GM21381 (cell line): ENCODE measurements at regions not wholly inside any gene's neighbourhood (a gene's known extent, or its start where the extent isn't known, plus 50 kb on each side); places are given as distances from the start of the nearest gene placed in this dataset.
"Not testable (repeated sequence)": the region's sequence is repeated elsewhere in the genome, so short reads cannot be mapped to it uniquely, and the experiment has no call there.

Experiments used
- ATAC-seq: cut with Tn5 transposase; IDR thresholded peaks from one replicate; pipeline ENCODE4 v1.9.1; 2021; ENCODE audit warnings: mild to moderate bottlenecking, moderate library complexity; ENCODE audit not compliant: unreplicated experiment

- no peak for ATAC-seq
Measured at GRCh38 chr2:193476171-193476800, 1281.6 kb upstream of the TMEFF2 start.

DNA sequence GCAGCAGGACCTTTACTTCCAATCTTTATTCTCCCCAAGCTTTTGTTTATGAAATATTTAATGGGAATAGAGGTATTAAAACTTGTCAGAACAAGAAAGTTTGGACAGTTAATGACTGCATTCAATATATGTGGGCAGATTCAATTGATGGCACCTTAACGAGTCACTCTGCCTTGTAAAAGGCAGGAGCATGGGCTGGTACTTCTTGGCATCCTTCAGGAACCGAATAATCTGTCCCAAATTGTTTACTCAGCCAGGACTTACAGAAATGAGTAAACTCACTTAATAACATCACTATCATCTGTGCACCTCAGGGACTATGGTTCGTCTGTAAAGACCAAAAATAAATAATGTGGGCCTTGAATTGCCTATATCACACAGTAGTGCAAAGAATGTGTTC lies 1280.3 kb upstream of the TMEFF2 start:
- no peak for ATAC-seq

DNA sequence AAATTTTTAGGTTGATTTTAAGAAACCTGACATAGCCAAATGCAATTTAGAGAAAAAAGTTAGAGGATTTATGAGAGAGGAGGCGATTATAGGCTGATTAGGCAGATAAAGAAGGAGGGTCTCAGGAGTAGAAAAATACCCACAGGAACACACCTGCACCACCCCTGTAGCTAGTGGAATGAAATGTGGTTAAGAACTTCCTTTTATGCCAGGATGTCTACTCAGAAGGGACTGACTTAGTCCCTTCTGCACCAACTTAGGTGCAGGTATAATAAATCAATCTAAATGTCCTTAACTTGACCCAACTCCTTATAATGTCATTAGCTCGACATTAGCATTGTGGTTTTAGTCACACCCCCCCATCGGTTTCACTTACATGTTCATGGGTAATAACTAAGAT lies 1274.5 kb upstream of the TMEFF2 start:
- ATAC-seq = no peak

- ATAC-seq = no peak
Measured at GRCh38 chr2:193467276-193467987, 1272.7 kb upstream of the TMEFF2 start.

- ATAC-seq = no peak
Measured at GRCh38 chr2:193463011-193463410, 1268.3 kb upstream of the TMEFF2 start.

GRCh38 chr2:193462411-193462810 lies 1267.7 kb upstream of the TMEFF2 start:
- no peak for ATAC-seq

- ATAC-seq = no peak
Measured at GRCh38 chr2:193461431-193461934, 1266.8 kb upstream of the TMEFF2 start.

DNA sequence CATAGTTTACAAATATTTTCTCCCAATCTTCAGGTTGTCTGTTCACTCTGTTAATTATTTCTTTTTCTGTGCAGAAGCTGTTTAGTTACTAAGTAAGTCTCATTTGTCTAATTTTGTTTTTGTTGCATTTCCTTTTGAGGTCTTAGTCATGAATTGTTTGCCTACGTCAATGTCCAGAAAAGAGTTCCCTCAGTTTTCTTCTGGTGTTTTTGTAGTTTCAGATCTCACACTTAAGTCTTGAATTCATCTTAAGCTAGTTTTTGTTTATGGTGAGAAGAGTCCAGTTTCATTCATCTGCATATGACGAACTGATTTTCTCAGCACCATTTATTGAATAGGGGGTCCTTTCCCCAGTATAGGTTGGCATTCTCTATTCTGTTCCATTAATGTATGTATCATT lies 1252.2 kb upstream of the TMEFF2 start:
- ATAC-seq = no peak

- ATAC-seq = no peak
Measured at GRCh38 chr2:193442293-193442692, 1247.6 kb upstream of the TMEFF2 start.

- ATAC-seq = no peak
Measured at GRCh38 chr2:193428336-193428818, 1233.6 kb upstream of the TMEFF2 start.

DNA sequence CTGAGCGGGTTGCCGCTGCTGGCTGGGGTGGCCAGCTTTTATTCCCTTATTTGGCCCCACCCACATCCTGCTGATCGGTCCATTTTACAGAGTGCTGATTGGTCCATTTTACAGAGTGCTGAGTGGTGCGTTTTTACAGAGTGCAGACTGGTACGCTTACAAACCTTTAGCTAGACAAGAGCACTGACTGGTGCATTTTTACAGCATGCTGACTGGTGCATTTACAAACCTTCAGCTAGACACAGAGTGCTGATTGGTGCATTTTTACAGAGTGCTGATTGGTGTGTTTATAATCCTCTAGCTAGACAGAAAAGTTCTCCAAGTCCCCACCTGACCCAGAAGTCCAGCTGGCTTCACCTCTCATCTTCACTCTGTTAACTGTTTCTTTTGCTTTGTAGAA lies 1217.6 kb upstream of the TMEFF2 start:
- not testable (repeated sequence) for ATAC-seq

GRCh38 chr2:193409951-193410350 lies 1215.2 kb upstream of the TMEFF2 start:
- ATAC-seq = no peak

- no peak for ATAC-seq
Measured at GRCh38 chr2:193382583-193382982, 1187.8 kb upstream of the TMEFF2 start.

- ATAC-seq = no peak
Measured at GRCh38 chr2:193377789-193378188, 1183.1 kb upstream of the TMEFF2 start.

DNA sequence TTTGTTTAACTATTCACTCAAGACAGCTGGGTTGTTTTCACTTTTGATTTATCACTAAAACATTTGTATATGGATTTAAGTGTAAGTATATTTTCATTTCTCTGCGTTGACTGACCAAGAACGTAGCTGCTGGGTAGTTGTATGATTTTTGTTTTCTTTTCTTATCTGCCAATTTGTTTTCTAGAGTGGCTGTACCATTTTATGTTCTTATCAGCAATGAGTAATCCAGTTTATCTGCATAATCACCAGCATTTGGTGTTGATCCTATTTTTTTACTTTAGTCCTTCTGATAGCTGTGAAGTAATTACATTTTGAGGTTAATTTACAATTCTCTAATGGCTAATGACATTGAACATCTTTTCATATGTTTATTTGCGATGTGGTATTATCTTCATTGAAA lies 1178.4 kb upstream of the TMEFF2 start:
- ATAC-seq = no peak

GRCh38 chr2:193371200-193371599 lies 1176.5 kb upstream of the TMEFF2 start:
- ATAC-seq = no peak

- no peak for ATAC-seq
Measured at GRCh38 chr2:193368615-193369014, 1173.9 kb upstream of the TMEFF2 start.

DNA sequence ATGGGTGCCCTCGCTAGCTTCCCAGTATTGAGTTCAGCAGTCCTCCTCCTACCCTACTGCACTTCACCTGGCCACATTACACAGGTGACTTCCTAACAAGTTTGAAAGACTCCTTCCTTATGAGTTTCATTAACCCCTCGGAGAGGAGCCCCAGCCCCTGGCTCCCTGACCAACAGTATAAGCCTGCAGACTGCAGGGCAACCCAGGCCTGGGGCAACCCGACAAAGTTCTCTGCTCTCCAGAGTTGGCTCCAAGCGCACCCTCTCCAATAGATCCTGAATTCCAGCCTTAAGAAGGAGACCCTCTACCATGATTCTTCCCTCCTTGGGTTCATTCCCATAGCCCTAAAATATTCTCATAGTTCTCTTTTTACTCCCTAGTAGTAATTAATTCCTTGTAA lies 1162.8 kb upstream of the TMEFF2 start:
- ATAC-seq = no peak

DNA sequence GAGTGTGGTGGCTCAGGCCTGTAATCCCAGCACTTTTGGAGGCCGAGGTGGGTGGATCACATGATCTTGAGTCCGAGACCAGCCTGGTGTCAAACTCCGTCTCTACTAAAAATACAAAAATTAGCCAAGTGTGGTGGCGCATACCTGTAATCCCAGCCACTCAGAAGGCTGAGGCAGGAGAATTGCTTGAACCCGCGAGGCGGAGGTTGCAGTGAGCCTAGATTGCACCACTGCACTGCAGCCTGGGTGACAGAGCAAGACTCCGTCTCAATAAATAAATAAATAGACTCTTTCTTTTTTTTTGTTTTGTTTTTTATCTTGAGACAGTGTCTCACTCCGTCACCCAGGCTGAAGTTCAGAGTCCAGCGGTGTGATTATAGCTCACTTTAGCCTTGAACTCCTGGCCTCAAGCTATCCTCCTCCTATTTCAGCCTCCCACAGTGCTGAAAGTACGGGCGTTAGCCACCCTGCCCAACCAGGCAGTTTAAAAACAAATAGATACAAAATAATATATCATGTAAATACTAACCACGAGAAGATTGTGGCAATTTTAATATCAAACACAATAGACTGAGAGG lies 1158.0 kb upstream of the TMEFF2 start:
- ATAC-seq = not testable (repeated sequence)

DNA sequence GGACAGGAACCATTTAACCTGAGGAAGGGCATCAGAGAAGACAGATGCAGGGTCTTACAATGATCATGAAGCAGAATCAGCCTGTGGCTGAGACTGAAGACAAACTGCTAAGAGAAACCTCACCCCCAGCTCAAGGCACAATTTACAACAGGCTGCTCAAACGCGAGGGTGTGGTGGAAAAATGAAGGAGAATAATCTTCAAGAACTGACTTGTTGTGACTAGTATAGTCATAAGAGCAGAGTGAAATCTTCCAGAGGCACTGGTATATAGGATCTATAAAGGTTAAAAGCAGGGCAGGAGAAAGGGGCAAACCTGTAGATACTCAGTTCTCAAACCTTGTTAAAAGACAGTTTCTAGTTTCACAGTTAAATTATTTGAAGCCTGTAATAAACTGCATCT lies 1155.8 kb upstream of the TMEFF2 start:
- ATAC-seq = no peak

DNA sequence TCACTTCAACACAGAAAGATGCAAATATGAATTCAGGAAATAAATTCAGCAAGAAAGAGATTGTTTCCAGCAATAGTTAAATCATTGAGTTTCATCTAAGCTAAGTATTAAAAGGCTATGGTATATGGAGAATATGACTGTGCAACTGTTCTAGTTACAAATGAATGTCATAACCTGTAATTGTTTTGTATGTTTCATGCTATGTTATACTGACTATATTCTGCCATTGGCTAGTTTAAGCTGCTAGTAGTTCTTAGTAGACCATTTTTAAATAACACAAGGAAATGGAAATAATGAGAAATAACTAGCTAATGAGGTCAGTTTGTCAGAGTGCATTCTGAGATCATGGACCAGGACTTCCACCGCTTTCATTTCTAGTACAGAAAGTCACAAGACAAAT lies 1154.9 kb upstream of the TMEFF2 start:
- ATAC-seq = no peak

DNA sequence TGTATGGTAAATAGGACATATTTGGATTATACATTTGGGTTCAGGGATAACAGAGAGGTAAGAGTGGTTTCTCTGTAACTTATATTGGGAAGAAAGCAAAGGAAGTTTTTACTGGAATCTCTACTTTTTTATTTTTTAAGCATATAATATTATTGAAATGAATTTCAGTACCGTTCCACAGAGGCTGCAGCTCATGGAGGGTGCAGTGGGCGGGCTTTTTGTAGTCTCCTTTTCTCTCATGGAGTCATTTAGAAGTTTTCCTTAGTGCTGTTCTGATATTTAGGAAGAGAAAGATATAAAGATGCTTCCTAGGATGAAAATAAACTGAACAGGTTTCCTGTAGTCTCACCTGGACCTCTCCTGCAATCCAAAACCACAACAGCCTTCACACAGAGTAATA lies 1153.3 kb upstream of the TMEFF2 start:
- ATAC-seq = no peak
